H1 (cell line): ENCODE measurements at regions not wholly inside any gene's neighbourhood (a gene's known extent, or its start where the extent isn't known, plus 50 kb on each side); places are given as distances from the start of the nearest gene placed in this dataset.
"Not testable (repeated sequence)": the region's sequence is repeated elsewhere in the genome, so short reads cannot be mapped to it uniquely, and the experiment has no call there.

ENCODE experiments used
- CTCF ChIA-PET: fragments of 300-600 bp; sonication (Branson Sonifier 250); formaldehyde crosslinking; loops from one replicate; lab custom pipeline; 2021; ENCODE audit not compliant: partially characterized antibody; lab: Charles Lee
- POLR2A ChIA-PET: fragments of 300-600 bp; sonication (Branson Sonifier 250); formaldehyde crosslinking; loops from one replicate; lab custom pipeline; 2021; ENCODE audit warnings: inconsistent platforms; ENCODE audit not compliant: partially characterized antibody; lab: Charles Lee
- DNase-seq, 2 experiments: peaks; one replicate each; pipeline versions ENCODE4 v3.0.0 to v3.0.0-alpha.2; 2010 to 2022; ENCODE audit warnings: low spot score in 2 of 2, low read depth in 1 of 2, mixed read lengths in 1 of 2
- FAIRE-seq: peaks from 2 replicates; lab custom pipeline; 2011; peaks lifted over from hg19 to GRCh38; lab: Jason Lieb, UNC
- H2AFZ ChIP-seq: 2 replicates; pipeline ENCODE4 v1.8.1; 2012; ENCODE audit warnings: low read length, inconsistent platforms
- H2AK5ac ChIP-seq: 2 replicates; pipeline ENCODE4 v1.6.1; 2013; ENCODE audit warnings: low read depth, low read length
- H2BK120ac ChIP-seq: replicated peaks from 2 replicates; pipeline ENCODE3; 2013; ENCODE audit warnings: low read depth, low read length, inconsistent platforms
- H2BK12ac ChIP-seq: 2 replicates; pipeline ENCODE4 v1.6.1; 2013; ENCODE audit warnings: low read depth, low read length
- H2BK15ac ChIP-seq: 2 replicates; pipeline ENCODE4 v1.6.1; 2013; ENCODE audit warnings: low read length
- H2BK20ac ChIP-seq: 2 replicates; pipeline ENCODE4 v1.6.1; 2013; ENCODE audit warnings: low read length
- H2BK5ac ChIP-seq: 2 replicates; pipeline ENCODE4 v1.6.1; 2013; ENCODE audit warnings: low read depth, low read length
- H3K14ac ChIP-seq: 2 replicates; pipeline ENCODE4 v1.6.1; 2013; ENCODE audit warnings: inconsistent platforms; ENCODE audit not compliant: insufficient read length
- H3K18ac ChIP-seq: 2 replicates; pipeline ENCODE4 v1.6.1; 2013; ENCODE audit warnings: low read length; ENCODE audit errors: extremely low read depth
- H3K23ac ChIP-seq: 2 replicates; pipeline ENCODE4 v1.6.1; 2013; ENCODE audit warnings: inconsistent platforms; ENCODE audit not compliant: insufficient read length
- H3K23me2 ChIP-seq: 2 replicates; pipeline ENCODE4 v1.6.1; 2013; ENCODE audit warnings: low read depth, low read length
- H3K27ac ChIP-seq: 2 replicates; pipeline ENCODE4 v1.6.1; 2011; ENCODE audit warnings: low read depth, low read length, inconsistent platforms
- H3K27me3 ChIP-seq, 4 experiments: replicated peaks in 1 of 4; 1 replicate in 1 of 4; 2 replicates in 3 of 4; pipeline versions ENCODE4 v1.6.1 to v1.8.1; 2011 to 2013; ENCODE audit warnings: low read length in 3 of 4, mild to moderate bottlenecking in 3 of 4, inconsistent platforms in 2 of 4, mixed read lengths in 2 of 4, moderate library complexity in 1 of 4; ENCODE audit not compliant: control insufficient read depth in 3 of 4, insufficient read depth in 3 of 4; ENCODE audit errors: extremely low read depth in 1 of 4
- H3K36me3 ChIP-seq, 4 experiments: 2 replicates each; pipeline versions ENCODE4 v1.6.1 to v1.8.1; 2011 to 2013; ENCODE audit warnings: mild to moderate bottlenecking in 4 of 4, low read length in 3 of 4, moderate library complexity in 2 of 4, control low read depth in 1 of 4, inconsistent platforms in 1 of 4; ENCODE audit not compliant: insufficient read depth in 4 of 4, control insufficient read depth in 2 of 4
- H3K4ac ChIP-seq: replicated peaks from 2 replicates; pipeline ENCODE3; 2013; ENCODE audit warnings: low read length, low read depth, mixed read lengths, inconsistent platforms; ENCODE audit not compliant: insufficient read length
- H3K4me1 ChIP-seq, 4 experiments: replicated peaks in 1 of 4; 1 replicate in 1 of 4; 2 replicates in 3 of 4; pipeline versions ENCODE4 v1.6.1 to v1.8.1; 2011 to 2013; ENCODE audit warnings: low read length in 3 of 4, inconsistent platforms in 2 of 4, mixed read lengths in 1 of 4; ENCODE audit not compliant: insufficient read depth in 4 of 4, control insufficient read depth in 3 of 4
- H3K4me2 ChIP-seq, 2 experiments: 2 replicates each; pipeline versions ENCODE4 v1.6.1 to v1.8.1; 2011 to 2013; ENCODE audit warnings: low read depth in 2 of 2, low read length in 2 of 2, control low read depth in 1 of 2, inconsistent platforms in 1 of 2, mild to moderate bottlenecking in 1 of 2; ENCODE audit not compliant: insufficient read depth in 1 of 2
- H3K4me3 ChIP-seq, 4 experiments: fragments of 200-600, 300-600 bp in 1 of 4; sonication (generic), shearing (Covaris generic), sonication (Bioruptor Twin) in 1 of 4; 2 replicates each; pipeline versions ENCODE4 v1.5.1 to v1.8.1; 2011 to 2016; ENCODE audit warnings: low read length in 4 of 4, low read depth in 3 of 4, control low read depth in 2 of 4, inconsistent platforms in 2 of 4, mild to moderate bottlenecking in 2 of 4, mixed read lengths in 1 of 4, moderate library complexity in 1 of 4; ENCODE audit not compliant: insufficient read depth in 2 of 4; ENCODE audit errors: extremely low read depth in 1 of 4
- H3K56ac ChIP-seq: replicated peaks from 2 replicates; pipeline ENCODE3; 2013; ENCODE audit warnings: low read depth, mild to moderate bottlenecking, mixed read lengths, low read length, inconsistent platforms; ENCODE audit not compliant: insufficient read length
- H3K79me1 ChIP-seq: 2 replicates; pipeline ENCODE4 v1.6.1; 2013; ENCODE audit warnings: low read depth, low read length, control low read depth
- H3K79me2 ChIP-seq, 2 experiments: 2 replicates each; pipeline versions ENCODE4 v1.6.1 to v1.8.1; 2012 to 2013; ENCODE audit warnings: low read length in 2 of 2, mild to moderate bottlenecking in 2 of 2, inconsistent platforms in 1 of 2; ENCODE audit not compliant: insufficient read depth in 2 of 2, control insufficient read depth in 1 of 2
- H3K9ac ChIP-seq, 4 experiments: replicated peaks in 1 of 4; 1 replicate in 1 of 4; 2 replicates in 3 of 4; pipeline versions ENCODE4 v1.6.1 to v1.8.1; 2011 to 2013; ENCODE audit warnings: low read depth in 3 of 4, low read length in 3 of 4, control low read depth in 2 of 4, mild to moderate bottlenecking in 2 of 4, moderate library complexity in 2 of 4, inconsistent platforms in 1 of 4; ENCODE audit errors: extremely low read depth in 1 of 4
- H3K9me3 ChIP-seq, 2 experiments: 2 replicates each; pipeline versions ENCODE4 v1.6.1 to v1.8.1; 2012 to 2013; ENCODE audit warnings: mild to moderate bottlenecking in 2 of 2, moderate library complexity in 2 of 2, control low read depth in 1 of 2, inconsistent platforms in 1 of 2, low read depth in 1 of 2, low read length in 1 of 2, mixed read lengths in 1 of 2; ENCODE audit not compliant: insufficient read depth in 2 of 2
- H4K20me1 ChIP-seq, 2 experiments: replicated peaks in 1 of 2; 2 replicates each; pipeline versions ENCODE3 to v1.8.1; 2011 to 2013; ENCODE audit warnings: inconsistent platforms in 2 of 2, low read length in 2 of 2, mild to moderate bottlenecking in 1 of 2; ENCODE audit not compliant: insufficient read depth in 2 of 2, control insufficient read depth in 1 of 2
- H4K5ac ChIP-seq: 2 replicates; pipeline ENCODE4 v1.6.1; 2013; ENCODE audit warnings: low read length, low read depth, mixed read lengths, inconsistent platforms; ENCODE audit not compliant: insufficient read length
- H4K8ac ChIP-seq: 2 replicates; pipeline ENCODE4 v1.8.0; 2013; ENCODE audit warnings: mild to moderate bottlenecking, moderate library complexity, low read length, inconsistent platforms; ENCODE audit not compliant: insufficient read depth; ENCODE audit errors: extremely low read depth
- H4K91ac ChIP-seq: replicated peaks from 2 replicates; pipeline ENCODE3; 2013; ENCODE audit warnings: low read length, mixed read lengths, inconsistent platforms; ENCODE audit not compliant: insufficient read length
- WGBS, 2 experiments: shearing (Covaris generic) in 1 of 2; methylation state at CpG; one replicate each; pipeline versions ENCODE4 v1.1.6 to v1.1.7; 2013 to 2015; ENCODE audit warnings: low lambda C conversion rate in 2 of 2, mixed read lengths in 2 of 2, inconsistent platforms in 1 of 2, low coverage in 1 of 2, missing lambda C conversion rate in 1 of 2; ENCODE audit not compliant: insufficient replicate concordance in 2 of 2, insufficient coverage in 1 of 2, insufficient read length in 1 of 2; ENCODE audit errors: extremely low coverage in 1 of 2, missing lambda C conversion rate in 1 of 2; 5-methylcytosine and 5-hydroxymethylcytosine counted together

DNA sequence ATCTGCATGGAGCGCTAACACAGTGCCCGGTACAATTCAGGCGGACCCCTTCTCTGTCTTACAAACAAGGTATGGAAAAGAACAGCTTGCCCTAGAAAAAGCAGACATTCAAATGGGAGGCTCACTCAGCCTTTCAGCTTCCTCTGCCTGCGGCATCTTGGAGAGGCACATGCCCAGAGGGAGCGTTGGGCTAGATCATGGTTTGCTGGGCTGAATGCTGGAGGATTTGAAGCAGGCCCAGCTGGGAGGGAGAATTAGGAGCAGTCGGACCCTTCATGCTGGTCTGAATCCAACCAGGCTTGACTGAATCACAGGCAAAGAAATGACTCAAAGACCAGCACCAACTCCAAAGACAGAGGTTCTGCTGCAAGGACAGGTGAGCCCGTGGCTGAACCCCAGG, 286.7 kb upstream of the FRG1 start:
- POLR2A ChIA-PET, H2AK5ac ChIP-seq, H3K9me3 ChIP-seq, H3K4ac ChIP-seq, H3K14ac ChIP-seq, H4K5ac ChIP-seq, H2BK20ac ChIP-seq, H3K4me2 ChIP-seq, H3K4me1 ChIP-seq, FAIRE-seq, H3K79me2 ChIP-seq, H2BK5ac ChIP-seq, H2AFZ ChIP-seq, H3K27ac ChIP-seq, H3K27me3 ChIP-seq, H2BK12ac ChIP-seq, H4K91ac ChIP-seq, H2BK15ac ChIP-seq, H4K8ac ChIP-seq, H3K23me2 ChIP-seq, H3K36me3 ChIP-seq, H2BK120ac ChIP-seq, H3K79me1 ChIP-seq, H3K18ac ChIP-seq, H3K23ac ChIP-seq, H4K20me1 ChIP-seq, H3K9ac ChIP-seq, H3K4me3 ChIP-seq, H3K56ac ChIP-seq: not testable (repeated sequence)
- peak in 1 of 2 experiments; percentile 49 for DNase-seq
- 82% methylated on average over 6 of the region's 7 CpGs; no CpG with 5 or more reads in 1 of the 2 experiments for WGBS, 2 experiments
- CTCF ChIA-PET: interaction anchor here (1.3 kb wide), 1 partner anchor 209 kb away, joined by 3 read pairs; no protein-coding TSS in a partner anchor

DNA sequence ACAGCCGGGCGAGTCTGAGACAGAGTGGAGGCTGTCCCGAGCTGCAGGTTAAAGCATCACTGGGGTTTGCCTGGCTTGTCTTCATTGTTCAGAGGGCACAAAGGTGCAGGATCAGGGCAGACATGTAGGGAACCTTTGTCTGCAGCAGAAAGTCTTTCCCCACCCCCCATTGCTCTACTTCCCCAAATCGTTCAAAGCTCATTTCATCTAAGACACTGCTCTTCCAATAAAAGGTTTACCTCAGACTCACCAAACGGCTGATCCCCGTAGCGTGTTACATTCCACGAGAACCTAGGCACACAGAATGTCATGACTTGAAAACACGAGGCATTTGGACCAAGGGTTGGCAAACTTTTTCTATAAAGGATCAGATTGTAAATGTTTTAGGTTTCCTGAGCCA, 286.3 kb upstream of the FRG1 start:
- H2AK5ac ChIP-seq, H3K23me2 ChIP-seq, DNase-seq, H3K14ac ChIP-seq, H2BK5ac ChIP-seq, H3K36me3 ChIP-seq, H3K9me3 ChIP-seq, H3K23ac ChIP-seq, H3K27ac ChIP-seq, FAIRE-seq, H3K4me1 ChIP-seq, CTCF ChIA-PET, H3K79me1 ChIP-seq, H3K9ac ChIP-seq, H3K4me2 ChIP-seq, H2BK12ac ChIP-seq, H3K4me3 ChIP-seq, H3K27me3 ChIP-seq, H4K91ac ChIP-seq, H4K5ac ChIP-seq, H3K56ac ChIP-seq, POLR2A ChIA-PET, H2AFZ ChIP-seq, H2BK15ac ChIP-seq, H3K79me2 ChIP-seq, H4K8ac ChIP-seq, H4K20me1 ChIP-seq, H3K4ac ChIP-seq, H2BK120ac ChIP-seq: not testable (repeated sequence)
- peak overlapping the region; percentile 48; the same call in 1 of the 2 replicates for H2BK20ac ChIP-seq
- 80% methylated on average over 6 of the region's 9 CpGs; no CpG with 5 or more reads in 1 of the 2 experiments for WGBS, 2 experiments
- H3K18ac ChIP-seq: peak overlapping the region; percentile 48; the same call in 1 of the 2 replicates
